GM21423 (cell line): ENCODE measurements at regions not wholly inside any gene's neighbourhood (a gene's known extent, or its start where the extent isn't known, plus 50 kb on each side); places are given as distances from the start of the nearest gene placed in this dataset.

Experiments
- ATAC-seq: cut with Tn5 transposase; IDR thresholded peaks from one replicate; pipeline ENCODE4 v1.9.1; 2021; ENCODE audit warnings: mild to moderate bottlenecking, moderate library complexity; ENCODE audit not compliant: unreplicated experiment

DNA sequence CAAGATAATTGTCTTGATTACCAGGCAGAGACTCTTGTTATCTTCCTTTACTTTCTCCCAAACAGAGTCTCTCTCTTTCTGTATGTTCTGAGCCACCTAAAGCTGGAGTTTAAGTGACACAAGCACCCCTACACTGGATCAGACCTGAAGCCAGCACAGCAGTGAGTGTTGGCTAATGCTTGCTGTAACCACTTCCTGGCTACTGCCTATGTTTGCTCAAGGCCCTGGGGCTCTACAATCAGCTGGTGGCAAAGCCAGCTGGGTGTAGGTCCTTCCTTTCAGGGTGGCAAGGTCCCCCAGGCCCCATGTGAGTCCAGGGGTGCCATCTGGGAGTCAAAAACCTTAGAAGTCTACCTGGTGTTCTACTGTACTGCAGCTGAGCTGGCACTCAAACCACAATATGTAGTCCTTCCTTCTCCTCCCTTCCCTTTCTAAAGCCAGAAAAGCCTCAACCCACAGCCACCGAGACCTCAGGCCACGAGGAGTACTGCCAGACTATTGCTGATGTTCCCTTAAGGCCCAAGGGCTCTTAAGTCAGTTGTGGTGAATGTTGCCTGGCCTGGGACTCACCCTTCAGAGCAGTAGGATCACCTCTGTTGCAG lies 416.3 kb downstream of the ADRA2A start:
- ATAC-seq = no peak

- ATAC-seq = no peak
Observed at GRCh38 chr10:111498560-111498959, 421.7 kb downstream of the ADRA2A start.

DNA sequence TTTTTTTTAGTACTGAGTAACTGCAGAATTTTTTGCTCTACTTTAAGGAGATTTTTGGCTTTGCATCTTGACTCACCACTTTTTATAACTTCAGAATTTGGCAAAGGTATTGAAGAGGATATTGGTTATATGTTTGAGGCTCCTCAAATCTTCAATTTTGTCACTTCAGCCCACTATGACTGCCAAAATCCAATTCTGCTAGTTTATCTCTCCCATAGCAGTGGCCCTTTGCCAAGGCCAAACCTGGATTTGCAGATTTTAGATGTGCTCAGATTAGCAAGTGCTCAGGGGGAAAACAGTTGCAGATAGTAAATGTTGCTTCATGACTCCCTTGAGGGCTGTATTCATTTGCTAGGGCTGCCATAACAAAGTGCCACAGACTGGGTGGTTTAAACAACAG lies 427.5 kb downstream of the ADRA2A start:
- no peak for ATAC-seq

- no peak for ATAC-seq
Observed at GRCh38 chr10:111506266-111507034, 429.6 kb downstream of the ADRA2A start.

- no peak for ATAC-seq
Observed at GRCh38 chr10:111511751-111512150, 434.9 kb downstream of the ADRA2A start.

DNA sequence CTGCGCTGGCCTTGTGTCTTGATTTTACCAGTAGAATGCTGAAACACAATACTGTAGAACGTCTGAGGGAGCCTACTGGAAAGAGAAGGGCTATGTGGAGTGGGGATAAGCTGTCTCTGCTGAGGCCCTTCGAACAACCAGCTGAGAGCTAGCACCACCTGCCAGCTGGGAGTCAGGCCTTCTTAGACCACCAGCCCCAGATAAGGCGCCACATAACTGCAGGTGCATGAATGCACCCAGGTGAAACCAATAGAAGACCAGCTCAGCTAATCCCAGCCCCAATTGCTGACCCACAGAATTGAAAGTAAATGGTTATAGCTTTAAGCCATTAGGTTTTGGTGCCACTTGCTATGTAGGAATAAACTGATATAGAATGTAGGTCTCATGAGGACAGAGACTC lies 438.4 kb downstream of the ADRA2A start:
- ATAC-seq = no peak

DNA sequence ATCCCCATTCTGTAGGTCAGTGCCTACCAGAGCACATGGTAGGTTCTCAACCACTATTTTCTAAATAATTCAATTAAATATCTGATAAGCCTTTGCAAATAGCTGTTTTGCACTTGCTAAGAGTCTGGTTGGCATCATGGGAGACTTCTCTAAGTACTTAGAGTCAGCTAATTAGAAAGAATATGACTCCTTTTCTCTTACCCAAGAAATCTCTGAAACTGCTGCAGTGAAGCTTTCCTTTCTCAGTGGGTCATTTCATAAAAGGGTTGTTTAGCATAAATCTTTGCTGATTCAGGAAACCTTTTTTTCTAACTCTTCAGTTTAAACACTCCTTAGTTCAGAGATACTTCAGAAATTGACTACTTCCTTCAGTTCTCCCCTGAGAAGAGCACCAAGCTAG lies 438.9 kb downstream of the ADRA2A start:
- ATAC-seq = no peak

GRCh38 chr10:111516144-111516543 lies 439.3 kb downstream of the ADRA2A start:
- no peak for ATAC-seq

DNA sequence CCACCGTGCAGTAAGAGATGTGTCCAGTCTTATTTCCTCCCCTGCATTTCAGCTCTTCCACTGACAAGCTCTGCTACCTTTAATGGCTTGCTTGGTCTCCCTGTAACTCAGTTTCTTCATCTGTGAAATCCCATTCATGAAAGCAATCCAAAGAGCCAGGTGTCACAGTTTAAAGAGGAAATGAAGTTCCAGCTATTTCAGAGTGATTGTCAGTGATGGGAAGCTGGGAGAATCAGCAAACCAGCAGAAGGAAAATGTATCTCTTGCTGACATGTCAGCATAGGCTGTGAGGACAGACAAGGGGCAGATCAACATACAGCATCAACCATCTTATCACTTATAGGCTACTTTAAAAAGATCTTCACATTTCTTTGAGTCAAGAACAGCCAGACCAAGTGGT lies 445.3 kb downstream of the ADRA2A start:
- no peak for ATAC-seq

DNA sequence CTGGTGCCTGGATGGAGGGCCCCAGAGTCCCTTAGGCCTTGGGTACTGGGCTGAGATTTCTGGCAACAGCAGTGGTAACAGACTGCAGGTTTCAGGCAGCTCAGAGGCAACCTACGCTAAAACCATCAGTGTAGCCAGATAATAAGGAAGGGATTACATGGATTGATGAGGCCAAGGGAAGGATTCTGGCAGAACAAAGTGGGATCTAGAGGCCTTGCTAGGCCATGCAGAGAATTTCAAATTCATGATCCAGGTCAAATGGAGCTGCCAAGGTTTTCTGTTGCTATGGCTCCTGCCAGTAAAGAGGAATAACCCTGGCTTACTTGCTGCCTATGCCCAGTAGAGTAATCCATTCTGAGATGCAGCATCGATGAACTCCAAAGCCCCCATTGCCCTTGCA lies 445.7 kb downstream of the ADRA2A start:
- no peak for ATAC-seq

DNA sequence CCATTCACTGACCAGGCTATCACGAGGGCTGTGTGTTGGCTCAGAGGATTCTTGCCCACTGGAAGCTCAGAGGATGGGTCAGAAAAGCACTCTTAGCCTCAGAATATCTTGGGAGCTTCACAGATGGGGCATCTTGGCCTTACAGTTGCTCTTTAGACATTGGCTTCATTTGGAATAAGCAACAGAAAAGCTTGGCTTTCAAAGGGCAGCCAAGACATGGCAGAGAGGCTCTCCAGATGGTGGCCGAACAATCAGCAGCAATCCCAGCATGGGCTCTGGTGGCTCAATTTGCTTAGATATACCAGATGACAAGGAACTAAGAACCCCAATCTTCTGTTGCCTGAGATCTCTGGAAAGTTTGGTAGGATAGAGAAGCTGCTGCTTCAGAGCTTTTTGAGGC lies 446.2 kb downstream of the ADRA2A start:
- ATAC-seq = no peak

GRCh38 chr10:111524134-111524533 lies 447.3 kb downstream of the ADRA2A start:
- ATAC-seq = no peak

DNA sequence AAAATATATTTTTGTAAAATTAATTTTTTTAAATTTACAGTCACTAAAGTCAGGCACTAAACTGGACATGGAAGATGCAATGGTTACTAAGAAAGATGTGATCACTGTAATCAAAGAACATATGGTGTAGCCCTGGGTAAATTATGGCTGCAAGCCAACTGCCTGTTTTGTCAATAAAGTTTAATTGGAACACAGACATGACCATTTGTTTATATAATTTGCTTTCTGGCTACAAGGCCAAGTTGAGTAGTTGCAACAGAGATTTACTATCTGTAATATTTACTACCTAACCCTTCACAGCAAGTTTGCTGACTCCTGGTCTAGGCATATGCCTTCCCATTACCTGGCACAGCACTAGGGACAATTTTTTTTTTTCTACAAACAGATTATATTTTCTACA lies 448.9 kb downstream of the ADRA2A start:
- no peak for ATAC-seq

DNA sequence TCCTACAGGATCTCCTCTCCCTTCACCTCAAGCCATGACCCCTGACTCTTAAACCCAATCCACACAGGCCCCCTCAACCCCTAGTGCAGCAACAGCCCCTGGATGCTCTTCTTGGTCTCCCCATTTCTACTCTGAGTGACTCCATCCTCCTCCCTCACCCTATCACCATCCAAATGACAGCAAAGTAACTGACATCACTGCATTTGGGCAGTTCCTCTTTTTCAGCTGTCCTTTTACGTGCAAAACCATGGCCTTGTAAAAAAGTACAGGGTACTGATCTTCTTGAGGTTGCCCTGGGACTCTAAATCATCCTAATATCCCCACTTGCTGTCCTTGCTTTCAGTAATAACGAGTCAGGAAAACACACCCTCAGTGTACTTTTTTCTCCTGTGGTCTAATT lies 454.9 kb downstream of the ADRA2A start:
- ATAC-seq = no peak

- no peak for ATAC-seq
Observed at GRCh38 chr10:111532139-111532538, 455.3 kb downstream of the ADRA2A start.

DNA sequence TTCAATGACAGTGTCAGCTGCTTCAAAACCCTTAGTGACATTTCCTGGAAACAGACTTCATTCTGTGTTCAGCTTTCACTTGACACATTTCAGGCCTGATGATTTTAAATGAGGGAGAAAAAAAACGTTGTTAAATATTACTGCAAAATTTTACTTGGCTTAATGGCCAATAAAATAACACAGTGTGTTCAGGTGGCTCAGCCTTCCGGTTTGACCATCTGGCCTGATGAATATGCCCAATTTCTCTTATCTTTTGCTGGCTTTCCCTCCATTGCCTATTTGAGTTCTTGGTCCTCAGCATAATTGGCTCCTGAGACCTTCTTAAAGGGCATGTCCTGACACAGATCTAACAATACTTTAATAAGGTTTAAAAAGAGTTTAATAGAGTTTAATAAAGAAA lies 462.4 kb downstream of the ADRA2A start:
- no peak for ATAC-seq

DNA sequence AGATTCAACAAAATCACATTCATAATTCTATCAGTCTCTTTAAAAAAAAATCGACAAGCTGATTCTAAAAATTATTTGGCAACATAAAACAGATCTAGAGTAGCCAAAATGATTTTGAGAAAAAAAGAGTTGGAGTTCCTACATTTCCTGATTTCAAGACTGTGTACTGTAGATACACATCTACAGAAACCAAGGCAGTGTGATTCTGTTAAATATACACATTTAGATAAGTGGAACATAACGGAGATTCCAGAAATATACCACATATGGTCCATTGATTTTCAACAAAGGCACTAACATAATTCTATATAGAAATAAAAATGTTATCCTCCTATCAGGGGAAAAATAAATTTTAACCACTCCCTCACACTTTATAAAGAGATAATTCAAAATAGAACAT lies 467.0 kb downstream of the ADRA2A start:
- ATAC-seq = no peak

DNA sequence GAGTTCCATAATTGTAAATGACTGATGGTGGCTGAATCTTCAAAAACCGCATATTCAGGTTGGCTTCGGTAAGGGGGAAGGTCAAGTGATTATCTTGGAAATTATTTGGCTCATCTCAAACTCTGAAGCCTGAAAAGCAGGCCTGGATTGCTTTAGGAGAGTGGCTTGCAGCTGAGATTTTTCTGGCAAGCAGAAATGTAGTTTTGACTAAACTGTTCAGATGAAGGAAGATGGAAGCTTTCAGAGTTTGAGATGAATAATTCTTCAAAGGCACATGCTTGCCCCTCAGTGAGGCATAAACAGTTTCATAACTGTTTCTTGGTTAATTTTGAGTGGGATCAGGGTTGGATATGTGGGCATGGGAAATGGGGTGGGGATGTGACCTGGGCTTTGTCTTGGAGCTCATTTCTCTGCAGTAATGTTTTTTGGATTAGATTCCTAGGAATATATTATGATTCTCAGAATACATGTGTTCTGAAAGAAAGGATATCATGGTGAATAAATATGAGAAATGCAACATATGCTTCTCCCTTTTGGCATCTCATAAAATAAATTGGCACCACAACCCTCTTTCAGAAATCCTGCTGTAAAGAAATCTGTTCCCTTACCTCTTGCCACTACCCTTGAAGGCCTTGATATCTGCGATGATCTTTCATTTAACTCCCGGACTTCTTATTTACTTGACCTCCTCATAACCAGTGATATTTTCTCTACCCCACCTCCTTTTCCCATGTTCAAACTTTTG lies 469.2 kb downstream of the ADRA2A start:
- no peak for ATAC-seq

- no peak for ATAC-seq
Observed at GRCh38 chr10:111548084-111548726, 471.4 kb downstream of the ADRA2A start.

GRCh38 chr10:111551001-111551400 lies 474.2 kb downstream of the ADRA2A start:
- no peak for ATAC-seq

- ATAC-seq = no peak
Observed at GRCh38 chr10:111556666-111557065, 479.8 kb downstream of the ADRA2A start.

DNA sequence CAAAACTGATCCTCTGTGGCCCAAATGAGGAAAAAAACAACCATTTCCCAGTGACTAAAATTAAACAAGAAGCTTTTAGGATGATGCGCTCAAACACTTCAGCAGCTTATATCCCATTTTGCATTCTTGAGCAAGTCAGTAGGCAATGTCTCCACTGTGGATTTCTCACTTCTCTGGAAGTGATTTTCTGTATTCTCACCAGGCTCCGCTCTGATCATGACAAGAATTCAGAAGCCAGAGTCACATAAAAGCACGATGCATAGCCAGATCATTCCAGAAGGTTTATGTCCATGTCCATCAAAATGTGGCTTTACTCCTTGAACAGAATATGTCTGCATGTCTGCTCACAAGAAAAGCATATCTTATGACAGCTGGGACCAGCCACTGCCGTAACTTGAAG lies 481.4 kb downstream of the ADRA2A start:
- no peak for ATAC-seq
